K562 (cell line): ENCODE measurements at regions not wholly inside any gene's neighbourhood (a gene's known extent, or its start where the extent isn't known, plus 50 kb on each side); places are given as distances from the start of the nearest gene placed in this dataset.

Experiments used
- ARHGAP35 ChIP-seq: fragments of 450-650 bp; IDR thresholded peaks from 2 replicates; pipeline ENCODE4 v1.6.1; 2018; ENCODE audit not compliant: partially characterized antibody
- BRF1 ChIP-seq: IDR thresholded peaks from 3 replicates; pipeline ENCODE4 v1.6.1; 2011; ENCODE audit warnings: borderline replicate concordance, mild to moderate bottlenecking; ENCODE audit not compliant: insufficient read length; ENCODE audit errors: extremely low read depth
- CAMTA2 ChIP-seq: fragments of 250-450 bp; sonication (Bioruptor Pico); conservative IDR thresholded peaks from 2 replicates; pipeline ENCODE4 v1.5.1; 2022
- CBX3 ChIP-seq, 2 experiments: IDR thresholded peaks; 1 replicate in 1 of 2; 2 replicates in 1 of 2; pipeline ENCODE4 v1.6.1; 2012; ENCODE audit warnings: inconsistent platforms in 2 of 2, low read length in 2 of 2, borderline replicate concordance in 1 of 2, control low read depth in 1 of 2
- DNMT1 ChIP-seq: fragments of 450-650 bp; IDR thresholded peaks from 2 replicates; pipeline ENCODE4 v1.6.1; 2016; ENCODE audit warnings: antibody characterized with exemption, mild to moderate bottlenecking
- ESRRB ChIP-seq: fragments of 250-450 bp; sonication (Bioruptor Pico); IDR thresholded peaks from 2 replicates; pipeline ENCODE4 v1.5.0; 2020; ENCODE audit warnings: mild to moderate bottlenecking, moderate library complexity, borderline replicate concordance
- EZH2 ChIP-seq: IDR thresholded peaks from 2 replicates; pipeline ENCODE4 v1.6.1; 2012; ENCODE audit warnings: low read depth, mild to moderate bottlenecking, inconsistent platforms, low read length, borderline replicate concordance
- FIP1L1 ChIP-seq: fragments of 200-400 bp; formaldehyde crosslinking; IDR thresholded peaks from 2 replicates; pipeline ENCODE4 v1.6.1; 2018; ENCODE audit warnings: mild to moderate bottlenecking, low read depth, low read length; ENCODE audit not compliant: poor library complexity, severe bottlenecking
- FOXK2 ChIP-seq, 2 experiments: fragments of 450-650 bp; IDR thresholded peaks in 1 of 2; conservative IDR thresholded peaks in 1 of 2; 2 replicates each; pipeline ENCODE4 v1.6.1; 2016; ENCODE audit warnings: low read depth in 2 of 2, mild to moderate bottlenecking in 1 of 2
- IFI16 ChIP-seq: fragments of 250-450 bp; sonication (Bioruptor Pico); IDR thresholded peaks from 2 replicates; pipeline ENCODE4 v2.1.2; 2022; ENCODE audit warnings: mild to moderate bottlenecking, inconsistent platforms
- JUND ChIP-seq, 2 experiments: IDR thresholded peaks; 2 replicates in 1 of 2; 3 replicates in 1 of 2; pipeline ENCODE4 v1.6.1; 2011; ENCODE audit warnings: borderline replicate concordance in 2 of 2, low read depth in 2 of 2, low read length in 2 of 2, improper control_type of control experiment in 1 of 2, missing biosample characterization in 1 of 2, missing genetic modification characterization in 1 of 2, missing genetic modification reagents in 1 of 2
- KHSRP ChIP-seq: fragments of 450-650 bp; IDR thresholded peaks from 2 replicates; pipeline ENCODE4 v1.6.1; 2017
- KLF6 ChIP-seq: fragments of 250-450 bp; sonication (Bioruptor Pico); IDR thresholded peaks from 2 replicates; pipeline ENCODE4 v1.4.0; 2020; ENCODE audit warnings: mild to moderate bottlenecking, moderate library complexity, borderline replicate concordance
- MTF1 ChIP-seq: fragments of 250-450 bp; sonication (Bioruptor Pico); IDR thresholded peaks from 2 replicates; pipeline ENCODE4 v1.9.0; 2021; ENCODE audit warnings: moderate library complexity, mild to moderate bottlenecking, inconsistent platforms, borderline replicate concordance
- RHOXF2B ChIP-seq: fragments of 250-450 bp; sonication (Bioruptor Pico); conservative IDR thresholded peaks from 2 replicates; pipeline ENCODE4 v1.5.1; 2021
- SREBF2 ChIP-seq: sonication (generic); formaldehyde crosslinking; IDR thresholded peaks from 2 replicates; pipeline ENCODE4 v1.4.0; 2020; ENCODE audit warnings: mild to moderate bottlenecking, missing genetic modification reagents
- TAF7 ChIP-seq: fragments of 450-650 bp; IDR thresholded peaks from 2 replicates; pipeline ENCODE4 v1.6.1; 2016; ENCODE audit warnings: missing genetic modification characterization, missing compliant biosample characterization
- TCFL5 ChIP-seq: fragments of 250-450 bp; sonication (Bioruptor Pico); conservative IDR thresholded peaks from 2 replicates; pipeline ENCODE4 v1.6.1; 2021; ENCODE audit warnings: mild to moderate bottlenecking, moderate library complexity, matching md5 sums
- THRAP3 ChIP-seq: fragments of 450-650 bp; IDR thresholded peaks from 2 replicates; pipeline ENCODE4 v1.6.1; 2016; ENCODE audit warnings: mild to moderate bottlenecking, inconsistent platforms, borderline replicate concordance
- WHSC1 ChIP-seq: IDR thresholded peaks from one replicate; pipeline ENCODE4 v1.6.1; 2012; ENCODE audit warnings: low read length, control low read depth, inconsistent platforms
- XRCC5 ChIP-seq: fragments of 200-400 bp; formaldehyde crosslinking; IDR thresholded peaks from 2 replicates; pipeline ENCODE4 v1.6.1; 2017; ENCODE audit warnings: low read depth, mild to moderate bottlenecking, low read length
- ZKSCAN8 ChIP-seq: fragments of 200-800 bp; sonication (Bioruptor generic); IDR thresholded peaks from 2 replicates; pipeline ENCODE4 v1.6.1; 2016; ENCODE audit warnings: missing genetic modification characterization, missing compliant biosample characterization
- ZNF175 ChIP-seq: fragments of 200-800 bp; sonication (Bioruptor generic); IDR thresholded peaks from 2 replicates; pipeline ENCODE4 v1.6.1; 2016; ENCODE audit warnings: low read depth, mild to moderate bottlenecking, missing genetic modification characterization, missing compliant biosample characterization
- ZNF347 ChIP-seq: fragments of 450-650 bp; formaldehyde crosslinking; IDR thresholded peaks from 2 replicates; pipeline ENCODE4 v1.4.0; 2020; ENCODE audit warnings: low read depth, mild to moderate bottlenecking, moderate library complexity
- TF ChIP-seq, protein P1 (sequence below), 2 experiments: IDR thresholded peaks; 2 replicates each; pipeline ENCODE4 v1.6.1; 2011; ENCODE audit warnings: borderline replicate concordance in 1 of 2, control low read depth in 1 of 2, low read depth in 1 of 2, low read length in 1 of 2, mild to moderate bottlenecking in 1 of 2, mixed read lengths in 1 of 2, moderate library complexity in 1 of 2; ENCODE audit not compliant: insufficient read depth in 1 of 2, insufficient read length in 1 of 2, poor library complexity in 1 of 2, severe bottlenecking in 1 of 2; ENCODE audit errors: extremely low read depth in 1 of 2
- TF ChIP-seq, protein P2 (sequence below): fragments of 450-650 bp; formaldehyde crosslinking; IDR thresholded peaks from 2 replicates; pipeline ENCODE4 v1.4.0; 2020; ENCODE audit warnings: mild to moderate bottlenecking, moderate library complexity
- TF ChIP-seq, protein P3 (sequence below): fragments of 450-650 bp; formaldehyde crosslinking; IDR thresholded peaks from 2 replicates; pipeline ENCODE4 v1.4.0; 2020; ENCODE audit warnings: mild to moderate bottlenecking, mixed read lengths

DNA sequence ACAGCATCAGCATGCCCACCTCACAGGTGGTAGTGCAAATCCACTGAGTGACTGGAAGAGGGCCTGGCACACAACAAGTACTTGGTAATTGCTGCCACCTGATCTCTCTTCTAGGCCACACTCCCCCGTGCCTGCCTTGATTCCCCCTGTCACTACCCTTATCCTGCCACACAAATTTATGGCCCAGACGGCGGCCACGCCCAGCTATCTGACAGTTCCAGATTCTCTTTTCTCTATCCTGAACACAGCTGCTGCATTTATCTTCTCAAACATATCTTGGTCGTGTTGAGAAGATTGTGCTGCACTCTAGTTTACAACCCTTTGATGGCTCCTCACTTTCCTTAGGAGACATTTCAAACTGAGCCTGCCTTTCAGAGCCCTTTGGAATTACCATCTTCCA, 585.2 kb downstream of the NTRK3 start (continued):
- no peak for TF ChIP-seq CAMTA2
- TF ChIP-seq FIP1L1 = no peak
- no peak for TF ChIP-seq TAF7 (tag)
- TF ChIP-seq XRCC5 = no peak
- TF ChIP-seq, protein P1, sequence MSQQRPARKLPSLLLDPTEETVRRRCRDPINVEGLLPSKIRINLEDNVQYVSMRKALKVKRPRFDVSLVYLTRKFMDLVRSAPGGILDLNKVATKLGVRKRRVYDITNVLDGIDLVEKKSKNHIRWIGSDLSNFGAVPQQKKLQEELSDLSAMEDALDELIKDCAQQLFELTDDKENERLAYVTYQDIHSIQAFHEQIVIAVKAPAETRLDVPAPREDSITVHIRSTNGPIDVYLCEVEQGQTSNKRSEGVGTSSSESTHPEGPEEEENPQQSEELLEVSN (IDR thresholded peaks at IDR 0.05; ENCODE audit: borderline replicate concordance in 1 of 2, extremely low read depth in 1 of 2, insufficient read depth in 1 of 2, insufficient read length in 1 of 2, low read depth in 1 of 2, low read length in 1 of 2, poor library complexity in 1 of 2, severe bottlenecking in 1 of 2) = no peak
- no peak for TF ChIP-seq KLF6 (CRISPR knock-in tag)
- TF ChIP-seq ARHGAP35 = no peak
- peak; percentile 32 to 33; a peak in 1 of 4 replicates for TF ChIP-seq FOXK2 (conservative IDR thresholded peaks at IDR 0.05 in 1 of 2, IDR thresholded peaks at IDR 0.05 in 1 of 2; ENCODE audit: low read depth in 2 of 2)
- TF ChIP-seq MTF1 (CRISPR knock-in tag) = no peak
- TF ChIP-seq SREBF2 (CRISPR knock-in tag) = no peak
- TF ChIP-seq ZKSCAN8 (CRISPR knock-in tag) = no peak
- TF ChIP-seq ESRRB (CRISPR knock-in tag) = no peak
- TF ChIP-seq, protein P2, sequence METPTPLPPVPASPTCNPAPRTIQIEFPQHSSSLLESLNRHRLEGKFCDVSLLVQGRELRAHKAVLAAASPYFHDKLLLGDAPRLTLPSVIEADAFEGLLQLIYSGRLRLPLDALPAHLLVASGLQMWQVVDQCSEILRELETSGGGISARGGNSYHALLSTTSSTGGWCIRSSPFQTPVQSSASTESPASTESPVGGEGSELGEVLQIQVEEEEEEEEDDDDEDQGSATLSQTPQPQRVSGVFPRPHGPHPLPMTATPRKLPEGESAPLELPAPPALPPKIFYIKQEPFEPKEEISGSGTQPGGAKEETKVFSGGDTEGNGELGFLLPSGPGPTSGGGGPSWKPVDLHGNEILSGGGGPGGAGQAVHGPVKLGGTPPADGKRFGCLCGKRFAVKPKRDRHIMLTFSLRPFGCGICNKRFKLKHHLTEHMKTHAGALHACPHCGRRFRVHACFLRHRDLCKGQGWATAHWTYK = peak; percentile 61; the same call in 1 of the 2 replicates
- TF ChIP-seq THRAP3 = no peak
- peak; percentile 48 for TF ChIP-seq JUND (IDR thresholded peaks at IDR 0.05; ENCODE audit: borderline replicate concordance, low read depth, low read length)
- TF ChIP-seq JUND (tag; IDR thresholded peaks at IDR 0.05; ENCODE audit: borderline replicate concordance, low read depth, low read length) = no peak; the same call in 2 of the 3 replicates
- no peak for TF ChIP-seq IFI16
- TF ChIP-seq ZNF175 (CRISPR knock-in tag) = no peak
- TF ChIP-seq KHSRP = peak; percentile 77
- TF ChIP-seq RHOXF2B (CRISPR knock-in tag) = no peak
- no peak for TF ChIP-seq WHSC1
- no peak for TF ChIP-seq BRF1
- no peak for TF ChIP-seq CBX3 (IDR thresholded peaks at IDR 0.05; ENCODE audit: borderline replicate concordance in 1 of 2, low read length in 2 of 2)
- TF ChIP-seq ZNF347 (CRISPR knock-in tag) = no peak
- no peak for TF ChIP-seq DNMT1
- no peak for TF ChIP-seq TCFL5
- no peak for TF ChIP-seq EZH2
- TF ChIP-seq, protein P3, sequence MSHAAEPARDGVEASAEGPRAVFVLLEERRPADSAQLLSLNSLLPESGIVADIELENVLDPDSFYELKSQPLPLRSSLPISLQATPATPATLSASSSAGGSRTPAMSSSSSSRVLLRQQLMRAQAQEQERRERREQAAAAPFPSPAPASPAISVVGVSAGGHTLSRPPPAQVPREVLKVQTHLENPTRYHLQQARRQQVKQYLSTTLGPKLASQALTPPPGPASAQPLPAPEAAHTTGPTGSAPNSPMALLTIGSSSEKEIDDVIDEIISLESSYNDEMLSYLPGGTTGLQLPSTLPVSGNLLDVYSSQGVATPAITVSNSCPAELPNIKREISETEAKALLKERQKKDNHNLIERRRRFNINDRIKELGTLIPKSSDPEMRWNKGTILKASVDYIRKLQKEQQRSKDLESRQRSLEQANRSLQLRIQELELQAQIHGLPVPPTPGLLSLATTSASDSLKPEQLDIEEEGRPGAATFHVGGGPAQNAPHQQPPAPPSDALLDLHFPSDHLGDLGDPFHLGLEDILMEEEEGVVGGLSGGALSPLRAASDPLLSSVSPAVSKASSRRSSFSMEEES (CRISPR knock-in tag) = no peak
